Heart left ventricle (tissue), 13 donors: ENCODE measurements at regions not wholly inside any gene's neighbourhood (a gene's known extent, or its start where the extent isn't known, plus 50 kb on each side); places are given as distances from the start of the nearest gene placed in this dataset.

Source experiments
- CTCF ChIP-seq, 12 donors: fragments of 200-600 bp; sonication (generic) in 4 of 12; IDR thresholded peaks; one replicate each; pipeline versions ENCODE4 v1.5.0 to v1.8.0; 2018 to 2022; ENCODE audit warnings: antibody characterized with exemption in 12 of 12, mild to moderate bottlenecking in 5 of 12
- POLR2A ChIP-seq, 2 donors: fragments of 450-650 bp; IDR thresholded peaks; one replicate each; pipeline ENCODE4 v1.6.1; 2017; ENCODE audit warnings: antibody characterized with exemption in 2 of 2, mild to moderate bottlenecking in 2 of 2, moderate library complexity in 2 of 2
- donor health status: ischemic (EF 13 %, LVEDD 7.1; RV severe dilation, severe dysfunction).
- donor health status: DM: no; HTN: yes; CAD: no.
- donor health status: DM: no; HTN: no; CAD: no.
- donor health status: ischemic (EF 25% LVEDD 6.9; RV normal size, moderate dysfunction).
- donor health status: ischemic (EF 25% LVEDD 5.7; RV mildly dilated, moderate dysfunction).
- donor health status: ischemic (EF 35%, LVEDD 5.7; RV mildly dilated, moderate dysfunction).
- donor health status: nonischemic (EF 11% LVEDD 7.7; RV severe dilation, severe dysfunction).
- donor health status: DM: yes; HTN: yes; CAD: no.
- donor health status: PGD.
- donor health status: ischemic (EF 29% LVEDD 5.4; RV normal size, mild dysfunction).
- donor health status: nonischemic (EF 23%, LVEDD 6.1; RV moderate dilation, normal function).

- no peak for TF ChIP-seq CTCF (IDR thresholded peaks at IDR 0.05)
- no peak for TF ChIP-seq POLR2A (IDR thresholded peaks at IDR 0.05)
Observed at GRCh38 chr10:78932861-78933260, 135.9 kb upstream of the ZMIZ1 start.
